Prostate gland (tissue), 2 donors: ENCODE measurements at regions not wholly inside any gene's neighbourhood (a gene's known extent, or its start where the extent isn't known, plus 50 kb on each side); places are given as distances from the start of the nearest gene placed in this dataset.
"Not testable (repeated sequence)": the region's sequence is repeated elsewhere in the genome, so short reads cannot be mapped to it uniquely, and the experiment has no call there.

Source experiments
- DNase-seq: peaks from one replicate; pipeline ENCODE4 v3.0.0-alpha.2; 2019; ENCODE audit warnings: low spot score
- H3K27ac ChIP-seq, 2 donors: fragments of 200-600 bp; sonication (generic); 2 replicates each; pipeline ENCODE4 v1.5.1; 2017 to 2019
- H3K27me3 ChIP-seq: fragments of 200-600 bp; sonication (generic); replicated peaks from 2 replicates; pipeline ENCODE4 v1.5.1; 2019; ENCODE audit not compliant: insufficient read depth
- H3K36me3 ChIP-seq, 2 donors: fragments of 200-600 bp; sonication (generic); 1 replicate in 1 of 2; 2 replicates in 1 of 2; pipeline versions ENCODE4 v1.5.1 to v1.8.1; 2017 to 2019
- H3K4me1 ChIP-seq: fragments of 200-600 bp; sonication (generic); replicated peaks from 2 replicates; pipeline ENCODE4 v1.5.1; 2019
- H3K4me3 ChIP-seq, 2 donors: fragments of 200-600 bp; sonication (generic); 2 replicates each; pipeline ENCODE4 v1.5.1; 2017 to 2019
- H3K9me3 ChIP-seq: fragments of 200-600 bp; sonication (generic); 2 replicates; pipeline ENCODE4 v1.5.1; 2017
- POLR2A ChIP-seq: fragments of 450-650 bp; IDR thresholded peaks from one replicate; pipeline ENCODE4 v1.6.1; 2016; ENCODE audit warnings: antibody characterized with exemption, mild to moderate bottlenecking
- POLR2AphosphoS5 ChIP-seq: sonication (generic); formaldehyde crosslinking; IDR thresholded peaks from one replicate; pipeline ENCODE4 v1.6.1; 2017; ENCODE audit warnings: antibody characterized with exemption
- WGBS: methylation state at CpG from one replicate; pipeline ENCODE4 v1.1.5; 2018; 5-methylcytosine and 5-hydroxymethylcytosine counted together
- intact Hi-C: fragments of 100-400 bp; cut with DNase I; formaldehyde crosslinking; loops from one replicate; pipeline ENCODE4 v1.14.2; 2022
- TF ChIP-seq, protein P1 (sequence below), 4 experiments: fragments of 200-600 bp in 2 of 4; fragments of 450-650 bp in 2 of 4; sonication (generic) in 2 of 4; IDR thresholded peaks; 1 replicate in 3 of 4; 2 replicates in 1 of 4; pipeline ENCODE4 v1.5.1; 2016 to 2019; ENCODE audit warnings: antibody characterized with exemption in 4 of 4, mild to moderate bottlenecking in 2 of 4, moderate library complexity in 2 of 4

GRCh38 chr5:92248518-92248917 lies 865.4 kb upstream of the ARRDC3 start:
- no peak for DNase-seq
- Histone ChIP-seq H3K9me3 (no peaks in the 10 kb centered on the region), H3K36me3 (no peaks in the 10 kb centered on the region), H3K27me3 (no peaks in the 10 kb centered on the region), H3K27ac (no peak overlapping the region), H3K4me3 (no peak overlapping the region), H3K4me1 (no peaks in the 10 kb centered on the region)
- 93% methylated on average over 6 of the region's 6 CpGs for WGBS
- intact Hi-C loops: no loop called here
- TF ChIP-seq POLR2A (no peak), POLR2AphosphoS5 (no peak)
- TF ChIP-seq, protein P1, sequence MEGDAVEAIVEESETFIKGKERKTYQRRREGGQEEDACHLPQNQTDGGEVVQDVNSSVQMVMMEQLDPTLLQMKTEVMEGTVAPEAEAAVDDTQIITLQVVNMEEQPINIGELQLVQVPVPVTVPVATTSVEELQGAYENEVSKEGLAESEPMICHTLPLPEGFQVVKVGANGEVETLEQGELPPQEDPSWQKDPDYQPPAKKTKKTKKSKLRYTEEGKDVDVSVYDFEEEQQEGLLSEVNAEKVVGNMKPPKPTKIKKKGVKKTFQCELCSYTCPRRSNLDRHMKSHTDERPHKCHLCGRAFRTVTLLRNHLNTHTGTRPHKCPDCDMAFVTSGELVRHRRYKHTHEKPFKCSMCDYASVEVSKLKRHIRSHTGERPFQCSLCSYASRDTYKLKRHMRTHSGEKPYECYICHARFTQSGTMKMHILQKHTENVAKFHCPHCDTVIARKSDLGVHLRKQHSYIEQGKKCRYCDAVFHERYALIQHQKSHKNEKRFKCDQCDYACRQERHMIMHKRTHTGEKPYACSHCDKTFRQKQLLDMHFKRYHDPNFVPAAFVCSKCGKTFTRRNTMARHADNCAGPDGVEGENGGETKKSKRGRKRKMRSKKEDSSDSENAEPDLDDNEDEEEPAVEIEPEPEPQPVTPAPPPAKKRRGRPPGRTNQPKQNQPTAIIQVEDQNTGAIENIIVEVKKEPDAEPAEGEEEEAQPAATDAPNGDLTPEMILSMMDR (IDR thresholded peaks at IDR 0.05): no peak

DNA sequence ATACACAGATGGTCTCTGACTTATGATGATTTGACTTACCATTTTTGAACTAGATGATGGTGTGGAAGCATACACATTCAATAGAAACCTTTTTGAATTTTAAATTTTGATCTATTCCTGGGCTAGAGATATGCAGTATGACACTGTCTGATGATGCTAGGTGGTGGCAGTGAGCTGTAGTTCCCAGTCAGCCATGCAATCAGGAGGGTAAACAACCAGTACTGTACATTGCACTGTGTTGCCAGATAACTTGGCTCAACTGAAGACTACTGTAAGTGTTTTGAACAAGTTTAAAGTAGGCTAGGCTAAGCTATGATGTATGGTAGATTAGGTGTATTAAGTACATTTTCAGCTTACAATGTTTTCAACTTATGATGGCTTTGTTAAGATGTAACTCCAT lies 859.1 kb upstream of the ARRDC3 start:
- no peak for TF ChIP-seq POLR2AphosphoS5
- no peak for TF ChIP-seq POLR2A
- TF ChIP-seq, protein P1 (IDR thresholded peaks at IDR 0.05): no peak
- Histone ChIP-seq H3K27me3 (no peaks in the 10 kb centered on the region), H3K9me3 (no peaks in the 10 kb centered on the region), H3K4me1 (no peaks in the 10 kb centered on the region), H3K36me3 (no peaks in the 10 kb centered on the region), H3K27ac (no peak overlapping the region), H3K4me3 (no peak overlapping the region)
- intact Hi-C loops: no loop called here
- DNase-seq: no peak

GRCh38 chr5:92237896-92238295 lies 854.8 kb upstream of the ARRDC3 start:
- Histone ChIP-seq H3K36me3 (no peaks in the 10 kb centered on the region), H3K4me1 (no peaks in the 10 kb centered on the region), H3K27me3 (no peaks in the 10 kb centered on the region), H3K9me3 (no peaks in the 10 kb centered on the region), H3K27ac (no peak overlapping the region), H3K4me3 (no peak overlapping the region)
- DNase-seq: no peak
- intact Hi-C loops: no loop called here
- 83% methylated on average over 2 of the region's 2 CpGs for WGBS
- TF ChIP-seq POLR2A: no peak

- H3K4me1 ChIP-seq: no peaks in the 10 kb centered on the region
- H3K27ac ChIP-seq: no peak overlapping the region
- no peaks in the 10 kb centered on the region for H3K27me3 ChIP-seq
- no peaks in the 10 kb centered on the region for H3K9me3 ChIP-seq
- no peak for TF ChIP-seq POLR2AphosphoS5
- TF ChIP-seq, protein P1 (IDR thresholded peaks at IDR 0.05): no peak
- TF ChIP-seq POLR2A: no peak
- no peak for DNase-seq
- H3K4me3 ChIP-seq: no peak overlapping the region
- intact Hi-C loops: no loop called here
- WGBS: 92% methylated on average over 1 of the region's 1 CpG
- no peaks in the 10 kb centered on the region for H3K36me3 ChIP-seq
Observed at GRCh38 chr5:92222449-92222848, 839.3 kb upstream of the ARRDC3 start.

DNA sequence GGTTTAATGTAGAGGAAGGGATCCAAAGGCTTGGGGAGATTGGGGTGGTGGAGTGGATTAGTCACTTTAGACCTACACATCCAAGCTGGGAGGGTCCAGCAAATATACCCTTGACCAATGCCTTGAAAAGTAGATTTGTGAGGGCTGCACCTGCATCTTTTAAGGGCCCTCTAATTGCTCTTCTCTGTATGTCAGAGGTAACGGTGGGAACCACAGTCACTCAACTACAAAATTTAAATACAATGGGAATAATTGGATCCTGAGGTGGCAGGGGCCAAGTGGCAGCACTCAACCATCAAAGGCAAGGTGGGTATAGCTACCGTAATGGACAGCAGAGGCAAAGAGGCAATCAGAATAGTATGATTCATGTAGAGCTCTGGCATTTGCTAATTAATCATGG lies 833.7 kb upstream of the ARRDC3 start:
- H3K4me1 ChIP-seq, H3K9me3 ChIP-seq, H3K4me3 ChIP-seq, intact Hi-C loops, H3K36me3 ChIP-seq, H3K27me3 ChIP-seq, H3K27ac ChIP-seq, DNase-seq: not testable (repeated sequence)
- 95% methylated on average over 2 of the region's 2 CpGs for WGBS

DNA sequence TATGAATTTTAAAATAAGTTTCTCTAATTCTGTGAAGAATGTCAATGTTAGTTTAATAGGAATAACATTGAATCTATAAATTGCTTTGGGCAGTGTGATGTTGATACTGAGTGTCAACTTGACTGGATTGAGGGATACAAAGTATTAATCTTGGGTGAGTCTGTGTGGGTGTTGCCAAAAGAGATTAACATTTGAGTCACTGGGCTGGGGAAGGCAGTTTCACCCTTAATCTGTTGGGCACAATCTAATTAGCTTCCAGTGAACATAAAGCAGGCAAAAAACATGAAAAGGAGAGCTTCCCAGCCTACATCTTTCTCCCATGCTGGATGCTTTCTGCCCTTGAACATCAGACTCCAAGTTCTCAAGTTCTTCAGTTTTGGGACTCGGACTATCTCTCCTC lies 832.0 kb upstream of the ARRDC3 start:
- intact Hi-C loops: no loop called here
- H3K36me3 ChIP-seq: no peaks in the 10 kb centered on the region
- DNase-seq: no peak
- 100% methylated on average over 1 of the region's 1 CpG for WGBS
- no peaks in the 10 kb centered on the region for H3K4me1 ChIP-seq
- H3K27me3 ChIP-seq: no peaks in the 10 kb centered on the region
- no peak overlapping the region for H3K27ac ChIP-seq
- H3K9me3 ChIP-seq: no peaks in the 10 kb centered on the region
- H3K4me3 ChIP-seq: no peak overlapping the region
- TF ChIP-seq POLR2AphosphoS5: no peak
- TF ChIP-seq, protein P1 (IDR thresholded peaks at IDR 0.05): no peak
- no peak for TF ChIP-seq POLR2A
